ENCODE measurements at regions not wholly inside any gene's neighbourhood (a gene's known extent, or its start where the extent isn't known, plus 50 kb on each side); places are given as distances from the start of the nearest gene placed in this dataset.

DNA sequence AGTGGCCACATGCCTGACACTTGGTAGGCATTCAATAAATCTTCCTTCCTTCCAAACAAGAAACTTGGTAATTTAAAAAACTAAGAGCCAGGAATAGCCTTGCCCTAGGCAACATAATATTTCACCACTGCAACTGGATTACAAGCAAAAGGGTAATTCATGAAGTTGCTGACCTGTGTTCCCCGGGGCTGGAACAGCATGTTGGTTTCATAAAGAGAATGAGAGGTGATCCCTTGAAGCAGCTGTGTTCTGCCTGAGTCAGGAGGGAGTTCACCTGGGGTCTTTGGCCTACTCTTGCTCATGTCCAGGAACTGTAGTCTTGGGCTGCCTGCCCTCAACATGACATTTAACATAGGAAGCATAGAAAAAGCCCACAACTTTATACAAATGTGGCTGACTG lies 329.0 kb upstream of the DAB1 start:
- Histone ChIP-seq H3K9me2 (ENCODE audit: insufficient read depth) (no peaks in the 10 kb centered on the region), H3F3A (ENCODE audit: insufficient read depth) (no peaks in the 10 kb centered on the region), H3K79me2 (ENCODE audit: insufficient read depth) (no peaks in the 10 kb centered on the region), H3K9me3 (ENCODE audit: low read depth) (no peaks in the 10 kb centered on the region), H3K4me3 (no peak overlapping the region), H4K20me1 (ENCODE audit: insufficient read depth) (no peaks in the 10 kb centered on the region), H3K27ac (no peak overlapping the region), H3K9ac (no peak overlapping the region), H3K36me3 (ENCODE audit: low read depth) (no peaks in the 10 kb centered on the region), H2AFZ (no peak overlapping the region), H3K27me3 (replicated peaks; ENCODE audit: insufficient read depth) (peaks cover 4% of the 10 kb centered on the region; the same call in 1 of the 2 replicates), H3K4me2 (ENCODE audit: unreplicated experiment) (no peak overlapping the region), H3K4me1 (ENCODE audit: insufficient read depth) (no peaks in the 10 kb centered on the region)
- TF ChIP-seq EZH2 (IDR thresholded peaks at IDR 0.05; ENCODE audit: insufficient read depth, poor library complexity, severe bottlenecking) (no peak), EZH2phosphoT487 (IDR thresholded peaks at IDR 0.05; ENCODE audit: insufficient read depth, low read depth) (no peak)
- no peak for DNase-seq
- in situ Hi-C loops (cut with MboI), result no loop called here
- WGBS, 2 experiments (ENCODE audit: low coverage in 1 of 2, low lambda C conversion rate in 2 of 2, missing lambda C conversion rate in 2 of 2), result 14 to 25% methylated on average over 1 of the region's 1 CpG

GRCh38 chr1:57748719-57749118 lies 324.9 kb upstream of the DAB1 start:
- Histone ChIP-seq H2AFZ (no peak overlapping the region), H4K20me1 (ENCODE audit: insufficient read depth) (no peaks in the 10 kb centered on the region), H3K9me2 (ENCODE audit: insufficient read depth) (no peaks in the 10 kb centered on the region), H3K27ac (no peak overlapping the region), H3K4me3 (no peak overlapping the region), H3K9me3 (ENCODE audit: low read depth) (no peaks in the 10 kb centered on the region), H3F3A (ENCODE audit: insufficient read depth) (no peaks in the 10 kb centered on the region), H3K36me3 (ENCODE audit: low read depth) (no peaks in the 10 kb centered on the region), H3K9ac (no peak overlapping the region), H3K79me2 (ENCODE audit: insufficient read depth) (no peaks in the 10 kb centered on the region), H3K4me2 (ENCODE audit: unreplicated experiment) (no peak overlapping the region), H3K27me3 (replicated peaks; ENCODE audit: insufficient read depth) (no peaks in the 10 kb centered on the region), H3K4me1 (ENCODE audit: insufficient read depth) (no peaks in the 10 kb centered on the region)
- no peak for DNase-seq
- TF ChIP-seq EZH2 (IDR thresholded peaks at IDR 0.05; ENCODE audit: insufficient read depth, poor library complexity, severe bottlenecking) (no peak), EZH2phosphoT487 (IDR thresholded peaks at IDR 0.05; ENCODE audit: insufficient read depth, low read depth) (no peak)
- in situ Hi-C loops (cut with MboI), result no loop called here
- 24 to 39% methylated on average over 2 of the region's 2 CpGs for WGBS, 2 experiments (ENCODE audit: low coverage in 1 of 2, low lambda C conversion rate in 2 of 2, missing lambda C conversion rate in 2 of 2)

GRCh38 chr1:57747818-57748217 lies 324.0 kb upstream of the DAB1 start:
- Histone ChIP-seq H3K27ac (no peak overlapping the region), H3K4me3 (no peak overlapping the region), H3K4me2 (ENCODE audit: unreplicated experiment) (no peak overlapping the region), H3K9ac (no peak overlapping the region), H3K9me3 (ENCODE audit: low read depth) (no peaks in the 10 kb centered on the region), H3K79me2 (ENCODE audit: insufficient read depth) (no peaks in the 10 kb centered on the region), H3F3A (ENCODE audit: insufficient read depth) (no peaks in the 10 kb centered on the region), H3K4me1 (ENCODE audit: insufficient read depth) (no peaks in the 10 kb centered on the region), H2AFZ (no peak overlapping the region), H3K36me3 (ENCODE audit: low read depth) (no peaks in the 10 kb centered on the region), H3K9me2 (ENCODE audit: insufficient read depth) (no peaks in the 10 kb centered on the region), H3K27me3 (replicated peaks; ENCODE audit: insufficient read depth) (no peaks in the 10 kb centered on the region), H4K20me1 (ENCODE audit: insufficient read depth) (no peaks in the 10 kb centered on the region)
- WGBS, 2 experiments (ENCODE audit: low coverage in 1 of 2, low lambda C conversion rate in 2 of 2, missing lambda C conversion rate in 2 of 2), result 6 to 19% methylated on average over 1 of the region's 1 CpG
- in situ Hi-C loops (cut with MboI), result no loop called here
- TF ChIP-seq EZH2phosphoT487 (IDR thresholded peaks at IDR 0.05; ENCODE audit: insufficient read depth, low read depth) (no peak), EZH2 (IDR thresholded peaks at IDR 0.05; ENCODE audit: insufficient read depth, poor library complexity, severe bottlenecking) (no peak)
- no peak for DNase-seq

- H4K20me1 ChIP-seq (ENCODE audit: insufficient read depth), result no peaks in the 10 kb centered on the region
- H2AFZ ChIP-seq, result no peak overlapping the region
- H3K36me3 ChIP-seq (ENCODE audit: low read depth), result no peaks in the 10 kb centered on the region
- peak; percentile 3 for DNase-seq
- H3K9me3 ChIP-seq (ENCODE audit: low read depth), result no peaks in the 10 kb centered on the region
- in situ Hi-C loops (cut with MboI), result no loop called here
- H3K4me2 ChIP-seq (ENCODE audit: unreplicated experiment), result no peak overlapping the region
- no peaks in the 10 kb centered on the region for H3K4me1 ChIP-seq (ENCODE audit: insufficient read depth)
- no peaks in the 10 kb centered on the region for H3K79me2 ChIP-seq (ENCODE audit: insufficient read depth)
- TF ChIP-seq EZH2phosphoT487 (IDR thresholded peaks at IDR 0.05; ENCODE audit: insufficient read depth, low read depth) (no peak), EZH2 (IDR thresholded peaks at IDR 0.05; ENCODE audit: insufficient read depth, poor library complexity, severe bottlenecking) (no peak)
- no peaks in the 10 kb centered on the region for H3F3A ChIP-seq (ENCODE audit: insufficient read depth)
- H3K27me3 ChIP-seq (replicated peaks; ENCODE audit: insufficient read depth), result no peaks in the 10 kb centered on the region
- H3K4me3 ChIP-seq, result no peak overlapping the region
- WGBS, 2 experiments (ENCODE audit: low coverage in 1 of 2, low lambda C conversion rate in 2 of 2, missing lambda C conversion rate in 2 of 2), result 12 to 14% methylated on average over 4 of the region's 4 CpGs
- H3K9me2 ChIP-seq (ENCODE audit: insufficient read depth), result no peaks in the 10 kb centered on the region
- H3K27ac ChIP-seq, result no peak overlapping the region
- H3K9ac ChIP-seq, result no peak overlapping the region
These were observed 317.7 kb upstream of the DAB1 start for GRCh38 chr1:57741521-57741920.

- Histone ChIP-seq H3K36me3 (ENCODE audit: low read depth) (no peaks in the 10 kb centered on the region), H3K4me1 (ENCODE audit: insufficient read depth) (no peaks in the 10 kb centered on the region), H2AFZ (no peak overlapping the region), H3F3A (ENCODE audit: insufficient read depth) (no peaks in the 10 kb centered on the region), H4K20me1 (ENCODE audit: insufficient read depth) (no peaks in the 10 kb centered on the region), H3K4me3 (no peak overlapping the region), H3K9me3 (ENCODE audit: low read depth) (no peaks in the 10 kb centered on the region), H3K27me3 (replicated peaks; ENCODE audit: insufficient read depth) (no peaks in the 10 kb centered on the region), H3K9me2 (ENCODE audit: insufficient read depth) (no peaks in the 10 kb centered on the region), H3K79me2 (ENCODE audit: insufficient read depth) (no peaks in the 10 kb centered on the region), H3K27ac (no peak overlapping the region), H3K9ac (no peak overlapping the region), H3K4me2 (ENCODE audit: unreplicated experiment) (no peak overlapping the region)
- TF ChIP-seq EZH2phosphoT487 (IDR thresholded peaks at IDR 0.05; ENCODE audit: insufficient read depth, low read depth), result no peak
- TF ChIP-seq EZH2 (IDR thresholded peaks at IDR 0.05; ENCODE audit: insufficient read depth, poor library complexity, severe bottlenecking), result no peak
- in situ Hi-C loops (cut with MboI), result no loop called here
- DNase-seq, result no peak
- 37 to 46% methylated on average over 6 of the region's 6 CpGs for WGBS, 2 experiments (ENCODE audit: low coverage in 1 of 2, low lambda C conversion rate in 2 of 2, missing lambda C conversion rate in 2 of 2)
These were observed 313.1 kb upstream of the DAB1 start for GRCh38 chr1:57736940-57737339.
